ENCODE measurements at regions not wholly inside any gene's neighbourhood (a gene's known extent, or its start where the extent isn't known, plus 50 kb on each side); places are given as distances from the start of the nearest gene placed in this dataset.

GRCh38 chr5:158384535-158385481, 525.9 kb upstream of the CLINT1 start:
- no peaks in the 10 kb centered on the region for H3K27me3 ChIP-seq (replicated peaks in 1 of 2; ENCODE audit: control insufficient read depth in 2 of 2, insufficient read depth in 2 of 2, low read length in 1 of 2)
- in situ Hi-C loops (cut with MboI), result no loop called here
- H3K79me2 ChIP-seq (ENCODE audit: control insufficient read depth, insufficient read depth, low read length), result no peaks in the 10 kb centered on the region
- H3K4me3 ChIP-seq, result no peak overlapping the region
- no peaks in the 10 kb centered on the region for H3K36me3 ChIP-seq (ENCODE audit: control insufficient read depth in 2 of 2, insufficient read depth in 2 of 2, low read length in 1 of 2)
- H3K9ac ChIP-seq (ENCODE audit: control insufficient read depth, insufficient read depth, low read length), result no peak overlapping the region
- no peaks in the 10 kb centered on the region for H4K20me1 ChIP-seq (ENCODE audit: control insufficient read depth, insufficient read depth)
- no peak for TF ChIP-seq GATAD2B (conservative IDR thresholded peaks at IDR 0.05; ENCODE audit: low read depth)
- TF ChIP-seq JUNB (IDR thresholded peaks at IDR 0.05), result 0 out of 2 replicates have a peak, but pooled peaks have one; percentile 22
- no peak for TF ChIP-seq FOXK2 (IDR thresholded peaks at IDR 0.05)
- no peak overlapping the region for H3K4me2 ChIP-seq (ENCODE audit: control insufficient read depth, insufficient read depth)
- ChIA-PET POLR2A (no interaction called here), CTCF (no interaction called here), RAD21 (ENCODE audit: unreplicated experiment) (no interaction called here), SMC1A (ENCODE audit: uncharacterized antibody, unreplicated experiment) (no interaction called here)
- DNase-seq (ENCODE audit: low read depth, low spot score) (no peak), FAIRE-seq (no peak), ATAC-seq (no peak)
- intact Hi-C loops (cut with micrococcal nuclease; ENCODE audit: unreplicated experiment), result no loop called here
- no peak overlapping the region for H3K27ac ChIP-seq (ENCODE audit: control insufficient read depth, insufficient read depth)
- no TSS peak for BruUV-seq (replicated peaks)
- H3K9me3 ChIP-seq (replicated peaks; ENCODE audit: control insufficient read depth, insufficient read depth, low read length), result peaks cover 5% of the 10 kb centered on the region; the same call in 1 of the 3 replicates
- no peaks in the 10 kb centered on the region; the same call in 1 of the 2 replicates for H3K4me1 ChIP-seq (ENCODE audit: control insufficient read depth, insufficient read depth, low read length)
- 0% methylated on average over 1 of the region's 1 CpG for WGBS (ENCODE audit: insufficient coverage, insufficient replicate concordance, low lambda C conversion rate, missing lambda C conversion rate)
- no peak overlapping the region for H2AFZ ChIP-seq (ENCODE audit: control insufficient read depth, low read depth, low read length)

- Histone ChIP-seq H4K20me1 (ENCODE audit: control insufficient read depth, insufficient read depth) (no peaks in the 10 kb centered on the region), H3K9me3 (replicated peaks; ENCODE audit: control insufficient read depth, insufficient read depth, low read length) (peaks cover 5% of the 10 kb centered on the region; the same call in 1 of the 3 replicates), H3K9ac (ENCODE audit: control insufficient read depth, insufficient read depth, low read length) (no peak overlapping the region), H3K27me3 (replicated peaks in 1 of 2; ENCODE audit: control insufficient read depth in 2 of 2, insufficient read depth in 2 of 2, low read length in 1 of 2) (no peaks in the 10 kb centered on the region), H3K79me2 (ENCODE audit: control insufficient read depth, insufficient read depth, low read length) (no peaks in the 10 kb centered on the region), H3K4me2 (ENCODE audit: control insufficient read depth, insufficient read depth) (no peak overlapping the region), H3K4me3 (no peak overlapping the region), H3K27ac (ENCODE audit: control insufficient read depth, insufficient read depth) (no peak overlapping the region), H3K36me3 (ENCODE audit: control insufficient read depth in 2 of 2, insufficient read depth in 2 of 2, low read length in 1 of 2) (no peaks in the 10 kb centered on the region), H2AFZ (ENCODE audit: control insufficient read depth, low read depth, low read length) (no peak overlapping the region), H3K4me1 (ENCODE audit: control insufficient read depth, insufficient read depth, low read length) (no peaks in the 10 kb centered on the region; the same call in 1 of the 2 replicates)
- TF ChIP-seq TCF7 (IDR thresholded peaks at IDR 0.05; ENCODE audit: borderline replicate concordance) (no peak), NR2F1 (conservative IDR thresholded peaks at IDR 0.05) (no peak), ZSCAN29 (IDR thresholded peaks at IDR 0.05) (no peak), NFXL1 (IDR thresholded peaks at IDR 0.05; ENCODE audit: borderline replicate concordance) (no peak), MAX (IDR thresholded peaks at IDR 0.05; ENCODE audit: low read depth, low read length) (no peak), ZNF384 (IDR thresholded peaks at IDR 0.05; ENCODE audit: borderline replicate concordance, low read depth, low read length) (no peak), CBX3 (IDR thresholded peaks at IDR 0.05; ENCODE audit: borderline replicate concordance, low read depth) (no peak), POU2F2 (IDR thresholded peaks at IDR 0.05; ENCODE audit: borderline replicate concordance, low read depth, low read length) (no peak), STAT3 (IDR thresholded peaks at IDR 0.05; ENCODE audit: low read depth, low read length) (no peak), ZNF687 (IDR thresholded peaks at IDR 0.05) (no peak), MXI1 (IDR thresholded peaks at IDR 0.05; ENCODE audit: low read depth, low read length) (no peak)
- DNase-seq (ENCODE audit: low read depth, low spot score) (no peak), FAIRE-seq (no peak), ATAC-seq (no peak)
- CTCF ChIA-PET, result interaction anchor here (0.8 to 1.2 kb wide), 3 partner anchors 15 to 209 kb away, joined by 3 read pairs; no protein-coding TSS in a partner anchor
- POLR2A ChIA-PET, result no interaction called here
- WGBS (ENCODE audit: insufficient coverage, insufficient replicate concordance, low lambda C conversion rate, missing lambda C conversion rate), result 4% methylated on average over 1 of the region's 1 CpG
- intact Hi-C loops (cut with micrococcal nuclease; ENCODE audit: unreplicated experiment) (no loop called here), in situ Hi-C loops (cut with MboI) (no loop called here)
- RAD21 ChIA-PET (ENCODE audit: unreplicated experiment), result interaction anchor here (1.6 kb wide), 1 partner anchor 28 kb away, joined by 5 read pairs; no protein-coding TSS in a partner anchor
- BruUV-seq (replicated peaks), result no TSS peak
- SMC1A ChIA-PET (ENCODE audit: uncharacterized antibody, unreplicated experiment), result interaction anchor here (0.7 to 2.2 kb wide), 8 partner anchors 10 to 260 kb away, joined by 3 to 8 read pairs (median 4); no protein-coding TSS in a partner anchor
These were observed 524.5 kb upstream of the CLINT1 start for GRCh38 chr5:158383486-158383885.
